Germinal center (tissue), 1 donor: ENCODE measurements at regions not wholly inside any gene's neighbourhood (a gene's known extent, or its start where the extent isn't known, plus 50 kb on each side); places are given as distances from the start of the nearest gene placed in this dataset.

ENCODE experiments used
- DNase-seq: peaks from one replicate; pipeline ENCODE4 v3.0.0; 2012; ENCODE audit warnings: mixed read lengths, low spot score

- no peak for DNase-seq
Measured at GRCh38 chr16:73448970-73449369, 401.0 kb upstream of the ZFHX3 start.

- no peak for DNase-seq
Measured at GRCh38 chr16:73447846-73448245, 399.9 kb upstream of the ZFHX3 start.

GRCh38 chr16:73434621-73435020 is 386.7 kb upstream of the ZFHX3 start:
- DNase-seq, result no peak

- no peak for DNase-seq
Measured at GRCh38 chr16:73433731-73434307, 385.9 kb upstream of the ZFHX3 start.

GRCh38 chr16:73432850-73433730 is 385.2 kb upstream of the ZFHX3 start:
- DNase-seq, result no peak

- no peak for DNase-seq
Measured at GRCh38 chr16:73430138-73430537, 382.2 kb upstream of the ZFHX3 start.

- DNase-seq, result no peak
Measured at GRCh38 chr16:73428121-73428520, 380.2 kb upstream of the ZFHX3 start.

GRCh38 chr16:73427164-73427563 is 379.2 kb upstream of the ZFHX3 start:
- DNase-seq, result no peak

- DNase-seq, result no peak
Measured at GRCh38 chr16:73426433-73427160, 378.7 kb upstream of the ZFHX3 start.

- no peak for DNase-seq
Measured at GRCh38 chr16:73420676-73421075, 372.7 kb upstream of the ZFHX3 start.

GRCh38 chr16:73420244-73420643 is 372.3 kb upstream of the ZFHX3 start:
- no peak for DNase-seq

- no peak for DNase-seq
Measured at GRCh38 chr16:73418691-73419090, 370.8 kb upstream of the ZFHX3 start.

GRCh38 chr16:73418051-73418450 is 370.1 kb upstream of the ZFHX3 start:
- no peak for DNase-seq

GRCh38 chr16:73415286-73415685 is 367.4 kb upstream of the ZFHX3 start:
- DNase-seq, result no peak

- no peak for DNase-seq
Measured at GRCh38 chr16:73414638-73415037, 366.7 kb upstream of the ZFHX3 start.

- no peak for DNase-seq
Measured at GRCh38 chr16:73413830-73414190, 365.9 kb upstream of the ZFHX3 start.

- DNase-seq, result no peak
Measured at GRCh38 chr16:73413091-73413829, 365.3 kb upstream of the ZFHX3 start.

GRCh38 chr16:73412416-73412815 is 364.5 kb upstream of the ZFHX3 start:
- no peak for DNase-seq

GRCh38 chr16:73408716-73409115 is 360.8 kb upstream of the ZFHX3 start:
- no peak for DNase-seq

- DNase-seq, result no peak
Measured at GRCh38 chr16:73408311-73408710, 360.4 kb upstream of the ZFHX3 start.

GRCh38 chr16:73405851-73406250 is 357.9 kb upstream of the ZFHX3 start:
- DNase-seq, result no peak

- DNase-seq, result no peak
Measured at GRCh38 chr16:73404001-73404400, 356.1 kb upstream of the ZFHX3 start.
